ENCODE measurements at regions not wholly inside any gene's neighbourhood (a gene's known extent, or its start where the extent isn't known, plus 50 kb on each side); places are given as distances from the start of the nearest gene placed in this dataset.

GRCh38 chr10:109696462-109696861, 226.8 kb downstream of the XPNPEP1 start:
- Mint-ChIP-seq H3K27me3 (ENCODE audit: low read depth) (no peaks in the 10 kb centered on the region), H3K27ac (no peak overlapping the region), H3K4me1 (no peaks in the 10 kb centered on the region), H3K9me3 (peaks cover 3% of the 10 kb centered on the region; the same call in 1 of the 2 replicates), H3K4me3 (no peak overlapping the region), H3K36me3 (no peaks in the 10 kb centered on the region)
- DNase-seq (ENCODE audit: low spot score): no peak
- ChIA-PET CTCF (no interaction called here), POLR2A (no interaction called here)
- no peak for ATAC-seq
- TF ChIP-seq, protein P1, sequence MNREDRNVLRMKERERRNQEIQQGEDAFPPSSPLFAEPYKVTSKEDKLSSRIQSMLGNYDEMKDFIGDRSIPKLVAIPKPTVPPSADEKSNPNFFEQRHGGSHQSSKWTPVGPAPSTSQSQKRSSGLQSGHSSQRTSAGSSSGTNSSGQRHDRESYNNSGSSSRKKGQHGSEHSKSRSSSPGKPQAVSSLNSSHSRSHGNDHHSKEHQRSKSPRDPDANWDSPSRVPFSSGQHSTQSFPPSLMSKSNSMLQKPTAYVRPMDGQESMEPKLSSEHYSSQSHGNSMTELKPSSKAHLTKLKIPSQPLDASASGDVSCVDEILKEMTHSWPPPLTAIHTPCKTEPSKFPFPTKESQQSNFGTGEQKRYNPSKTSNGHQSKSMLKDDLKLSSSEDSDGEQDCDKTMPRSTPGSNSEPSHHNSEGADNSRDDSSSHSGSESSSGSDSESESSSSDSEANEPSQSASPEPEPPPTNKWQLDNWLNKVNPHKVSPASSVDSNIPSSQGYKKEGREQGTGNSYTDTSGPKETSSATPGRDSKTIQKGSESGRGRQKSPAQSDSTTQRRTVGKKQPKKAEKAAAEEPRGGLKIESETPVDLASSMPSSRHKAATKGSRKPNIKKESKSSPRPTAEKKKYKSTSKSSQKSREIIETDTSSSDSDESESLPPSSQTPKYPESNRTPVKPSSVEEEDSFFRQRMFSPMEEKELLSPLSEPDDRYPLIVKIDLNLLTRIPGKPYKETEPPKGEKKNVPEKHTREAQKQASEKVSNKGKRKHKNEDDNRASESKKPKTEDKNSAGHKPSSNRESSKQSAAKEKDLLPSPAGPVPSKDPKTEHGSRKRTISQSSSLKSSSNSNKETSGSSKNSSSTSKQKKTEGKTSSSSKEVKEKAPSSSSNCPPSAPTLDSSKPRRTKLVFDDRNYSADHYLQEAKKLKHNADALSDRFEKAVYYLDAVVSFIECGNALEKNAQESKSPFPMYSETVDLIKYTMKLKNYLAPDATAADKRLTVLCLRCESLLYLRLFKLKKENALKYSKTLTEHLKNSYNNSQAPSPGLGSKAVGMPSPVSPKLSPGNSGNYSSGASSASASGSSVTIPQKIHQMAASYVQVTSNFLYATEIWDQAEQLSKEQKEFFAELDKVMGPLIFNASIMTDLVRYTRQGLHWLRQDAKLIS (CRISPR knock-in tag; IDR thresholded peaks at IDR 0.05; ENCODE audit: borderline replicate concordance): no peak
- no peak for TF ChIP-seq CDX4 (CRISPR knock-in tag; IDR thresholded peaks at IDR 0.05; ENCODE audit: borderline replicate concordance)
- no peak for TF ChIP-seq KAT7 (CRISPR knock-in tag; IDR thresholded peaks at IDR 0.05; ENCODE audit: borderline replicate concordance)
- TF ChIP-seq MXD4 (CRISPR knock-in tag; IDR thresholded peaks at IDR 0.05; ENCODE audit: borderline replicate concordance): no peak
- TF ChIP-seq JAZF1 (CRISPR knock-in tag; IDR thresholded peaks at IDR 0.05): no peak
- no peak for TF ChIP-seq SOX15 (CRISPR knock-in tag; IDR thresholded peaks at IDR 0.05)
- no peak for TF ChIP-seq GTF2I (CRISPR knock-in tag; conservative IDR thresholded peaks at IDR 0.05)
- TF ChIP-seq TEAD1 (CRISPR knock-in tag; IDR thresholded peaks at IDR 0.05): no peak
- TF ChIP-seq FOXP4 (CRISPR knock-in tag; IDR thresholded peaks at IDR 0.05): no peak
- no peak for TF ChIP-seq PRRX2 (CRISPR knock-in tag; IDR thresholded peaks at IDR 0.05)
- TF ChIP-seq NFYB (CRISPR knock-in tag; conservative IDR thresholded peaks at IDR 0.05; ENCODE audit: low read depth): no peak

GRCh38 chr10:109695988-109696387, 227.3 kb downstream of the XPNPEP1 start:
- Mint-ChIP-seq H3K9me3 (peaks cover 3% of the 10 kb centered on the region; the same call in 1 of the 2 replicates), H3K4me3 (no peak overlapping the region), H3K27me3 (ENCODE audit: low read depth) (no peaks in the 10 kb centered on the region), H3K4me1 (no peaks in the 10 kb centered on the region), H3K36me3 (no peaks in the 10 kb centered on the region), H3K27ac (no peak overlapping the region)
- no peak for ATAC-seq
- ChIA-PET POLR2A (no interaction called here), CTCF (no interaction called here)
- no peak for DNase-seq (ENCODE audit: low spot score)
- TF ChIP-seq, protein P2, sequence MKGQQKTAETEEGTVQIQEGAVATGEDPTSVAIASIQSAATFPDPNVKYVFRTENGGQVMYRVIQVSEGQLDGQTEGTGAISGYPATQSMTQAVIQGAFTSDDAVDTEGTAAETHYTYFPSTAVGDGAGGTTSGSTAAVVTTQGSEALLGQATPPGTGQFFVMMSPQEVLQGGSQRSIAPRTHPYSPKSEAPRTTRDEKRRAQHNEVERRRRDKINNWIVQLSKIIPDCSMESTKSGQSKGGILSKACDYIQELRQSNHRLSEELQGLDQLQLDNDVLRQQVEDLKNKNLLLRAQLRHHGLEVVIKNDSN (CRISPR knock-in tag; IDR thresholded peaks at IDR 0.05): no peak
- no peak for TF ChIP-seq TEAD4 (CRISPR knock-in tag; IDR thresholded peaks at IDR 0.05)
- TF ChIP-seq, protein P3, sequence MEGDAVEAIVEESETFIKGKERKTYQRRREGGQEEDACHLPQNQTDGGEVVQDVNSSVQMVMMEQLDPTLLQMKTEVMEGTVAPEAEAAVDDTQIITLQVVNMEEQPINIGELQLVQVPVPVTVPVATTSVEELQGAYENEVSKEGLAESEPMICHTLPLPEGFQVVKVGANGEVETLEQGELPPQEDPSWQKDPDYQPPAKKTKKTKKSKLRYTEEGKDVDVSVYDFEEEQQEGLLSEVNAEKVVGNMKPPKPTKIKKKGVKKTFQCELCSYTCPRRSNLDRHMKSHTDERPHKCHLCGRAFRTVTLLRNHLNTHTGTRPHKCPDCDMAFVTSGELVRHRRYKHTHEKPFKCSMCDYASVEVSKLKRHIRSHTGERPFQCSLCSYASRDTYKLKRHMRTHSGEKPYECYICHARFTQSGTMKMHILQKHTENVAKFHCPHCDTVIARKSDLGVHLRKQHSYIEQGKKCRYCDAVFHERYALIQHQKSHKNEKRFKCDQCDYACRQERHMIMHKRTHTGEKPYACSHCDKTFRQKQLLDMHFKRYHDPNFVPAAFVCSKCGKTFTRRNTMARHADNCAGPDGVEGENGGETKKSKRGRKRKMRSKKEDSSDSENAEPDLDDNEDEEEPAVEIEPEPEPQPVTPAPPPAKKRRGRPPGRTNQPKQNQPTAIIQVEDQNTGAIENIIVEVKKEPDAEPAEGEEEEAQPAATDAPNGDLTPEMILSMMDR (IDR thresholded peaks at IDR 0.05): no peak
- no peak for TF ChIP-seq ELF4 (CRISPR knock-in tag; IDR thresholded peaks at IDR 0.05; ENCODE audit: low read depth)
- TF ChIP-seq ZNF416 (CRISPR knock-in tag; IDR thresholded peaks at IDR 0.05): no peak
- TF ChIP-seq CREM (CRISPR knock-in tag; IDR thresholded peaks at IDR 0.05): no peak
- TF ChIP-seq, protein P4, sequence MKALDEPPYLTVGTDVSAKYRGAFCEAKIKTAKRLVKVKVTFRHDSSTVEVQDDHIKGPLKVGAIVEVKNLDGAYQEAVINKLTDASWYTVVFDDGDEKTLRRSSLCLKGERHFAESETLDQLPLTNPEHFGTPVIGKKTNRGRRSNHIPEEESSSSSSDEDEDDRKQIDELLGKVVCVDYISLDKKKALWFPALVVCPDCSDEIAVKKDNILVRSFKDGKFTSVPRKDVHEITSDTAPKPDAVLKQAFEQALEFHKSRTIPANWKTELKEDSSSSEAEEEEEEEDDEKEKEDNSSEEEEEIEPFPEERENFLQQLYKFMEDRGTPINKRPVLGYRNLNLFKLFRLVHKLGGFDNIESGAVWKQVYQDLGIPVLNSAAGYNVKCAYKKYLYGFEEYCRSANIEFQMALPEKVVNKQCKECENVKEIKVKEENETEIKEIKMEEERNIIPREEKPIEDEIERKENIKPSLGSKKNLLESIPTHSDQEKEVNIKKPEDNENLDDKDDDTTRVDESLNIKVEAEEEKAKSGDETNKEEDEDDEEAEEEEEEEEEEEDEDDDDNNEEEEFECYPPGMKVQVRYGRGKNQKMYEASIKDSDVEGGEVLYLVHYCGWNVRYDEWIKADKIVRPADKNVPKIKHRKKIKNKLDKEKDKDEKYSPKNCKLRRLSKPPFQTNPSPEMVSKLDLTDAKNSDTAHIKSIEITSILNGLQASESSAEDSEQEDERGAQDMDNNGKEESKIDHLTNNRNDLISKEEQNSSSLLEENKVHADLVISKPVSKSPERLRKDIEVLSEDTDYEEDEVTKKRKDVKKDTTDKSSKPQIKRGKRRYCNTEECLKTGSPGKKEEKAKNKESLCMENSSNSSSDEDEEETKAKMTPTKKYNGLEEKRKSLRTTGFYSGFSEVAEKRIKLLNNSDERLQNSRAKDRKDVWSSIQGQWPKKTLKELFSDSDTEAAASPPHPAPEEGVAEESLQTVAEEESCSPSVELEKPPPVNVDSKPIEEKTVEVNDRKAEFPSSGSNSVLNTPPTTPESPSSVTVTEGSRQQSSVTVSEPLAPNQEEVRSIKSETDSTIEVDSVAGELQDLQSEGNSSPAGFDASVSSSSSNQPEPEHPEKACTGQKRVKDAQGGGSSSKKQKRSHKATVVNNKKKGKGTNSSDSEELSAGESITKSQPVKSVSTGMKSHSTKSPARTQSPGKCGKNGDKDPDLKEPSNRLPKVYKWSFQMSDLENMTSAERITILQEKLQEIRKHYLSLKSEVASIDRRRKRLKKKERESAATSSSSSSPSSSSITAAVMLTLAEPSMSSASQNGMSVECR (CRISPR knock-in tag; IDR thresholded peaks at IDR 0.05; ENCODE audit: borderline replicate concordance): no peak
- TF ChIP-seq FOXJ3 (CRISPR knock-in tag; IDR thresholded peaks at IDR 0.05; ENCODE audit: borderline replicate concordance): no peak
- no peak for TF ChIP-seq GRHL2 (CRISPR knock-in tag; IDR thresholded peaks at IDR 0.05; ENCODE audit: insufficient replicate concordance, severe bottlenecking)
- no peak for TF ChIP-seq ZNF121 (CRISPR knock-in tag; IDR thresholded peaks at IDR 0.05)
- TF ChIP-seq PRRX2 (CRISPR knock-in tag; IDR thresholded peaks at IDR 0.05): no peak
- TF ChIP-seq, protein P5, sequence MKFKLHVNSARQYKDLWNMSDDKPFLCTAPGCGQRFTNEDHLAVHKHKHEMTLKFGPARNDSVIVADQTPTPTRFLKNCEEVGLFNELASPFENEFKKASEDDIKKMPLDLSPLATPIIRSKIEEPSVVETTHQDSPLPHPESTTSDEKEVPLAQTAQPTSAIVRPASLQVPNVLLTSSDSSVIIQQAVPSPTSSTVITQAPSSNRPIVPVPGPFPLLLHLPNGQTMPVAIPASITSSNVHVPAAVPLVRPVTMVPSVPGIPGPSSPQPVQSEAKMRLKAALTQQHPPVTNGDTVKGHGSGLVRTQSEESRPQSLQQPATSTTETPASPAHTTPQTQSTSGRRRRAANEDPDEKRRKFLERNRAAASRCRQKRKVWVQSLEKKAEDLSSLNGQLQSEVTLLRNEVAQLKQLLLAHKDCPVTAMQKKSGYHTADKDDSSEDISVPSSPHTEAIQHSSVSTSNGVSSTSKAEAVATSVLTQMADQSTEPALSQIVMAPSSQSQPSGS (CRISPR knock-in tag; IDR thresholded peaks at IDR 0.05; ENCODE audit: borderline replicate concordance, low read depth): no peak

All from WTC11 (cell line).